Effector memory CD8-positive, alpha-beta T cell (primary cell): ENCODE measurements at regions not wholly inside any gene's neighbourhood (a gene's known extent, or its start where the extent isn't known, plus 50 kb on each side); places are given as distances from the start of the nearest gene placed in this dataset.
"Not testable (repeated sequence)": the region's sequence is repeated elsewhere in the genome, so short reads cannot be mapped to it uniquely, and the experiment has no call there.

ENCODE experiments used
- ATAC-seq: fragments of 150-1000 bp; cut with Tn5 transposase; replicated peaks from 2 replicates; pipeline ENCODE4 v1.10.0; 2021; ENCODE audit warnings: mild to moderate bottlenecking, moderate library complexity
- DNase-seq, 3 experiments: peaks; one replicate each; pipeline ENCODE4 v3.0.0; 2021
- H3K27ac Mint-ChIP-seq, 2 donors: one replicate each; pipeline ENCODE4 v1.8.0; 2022; ENCODE audit warnings: mild to moderate bottlenecking in 2 of 2, mixed read lengths in 2 of 2, moderate library complexity in 2 of 2
- H3K27me3 Mint-ChIP-seq, 2 donors: one replicate each; pipeline ENCODE4 v1.8.0; 2022; ENCODE audit warnings: mixed read lengths in 2 of 2
- H3K36me3 Mint-ChIP-seq: one replicate; pipeline ENCODE4 v1.8.0; 2022; ENCODE audit warnings: mild to moderate bottlenecking, moderate library complexity, mixed read lengths; ENCODE audit not compliant: insufficient read depth
- H3K4me1 Mint-ChIP-seq, 2 donors: one replicate each; pipeline ENCODE4 v1.8.0; 2022; ENCODE audit warnings: low read depth in 2 of 2, mixed read lengths in 2 of 2
- H3K4me3 Mint-ChIP-seq, 2 donors: one replicate each; pipeline ENCODE4 v1.8.0; 2022; ENCODE audit warnings: mild to moderate bottlenecking in 2 of 2, mixed read lengths in 2 of 2, moderate library complexity in 2 of 2
- H3K9me3 Mint-ChIP-seq, 2 donors: one replicate each; pipeline ENCODE4 v1.8.0; 2022; ENCODE audit warnings: mixed read lengths in 2 of 2

DNA sequence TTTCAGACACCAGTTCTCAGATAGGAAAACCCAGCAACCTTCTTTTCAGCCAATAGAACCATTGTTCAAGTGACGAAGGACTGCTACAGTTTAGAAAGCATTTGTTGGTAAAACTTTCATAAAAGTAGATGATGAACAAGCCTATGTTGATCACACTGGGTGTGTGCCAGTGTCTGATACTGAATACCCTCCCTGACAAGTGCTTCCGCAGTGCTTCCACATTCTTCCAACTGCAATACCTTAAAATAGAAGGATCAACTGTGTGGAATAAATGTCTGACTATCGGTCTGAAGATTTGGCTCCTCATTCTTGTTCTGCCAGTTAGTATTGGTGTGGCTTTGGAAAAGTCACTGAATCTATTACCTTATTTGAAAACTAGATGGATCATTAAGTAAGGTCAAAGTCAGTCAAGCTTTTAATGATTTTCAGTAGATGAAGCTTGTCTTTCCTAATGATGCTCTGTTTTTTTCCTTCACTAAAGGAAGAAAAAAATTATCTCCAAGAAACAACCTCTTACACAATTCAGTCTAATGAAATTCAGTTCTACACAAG is 479.4 kb upstream of the CBLB start:
- DNase-seq: no peak
- Mint-ChIP-seq H3K36me3 (no peaks in the 10 kb centered on the region), H3K27ac (no peak overlapping the region), H3K4me3 (no peak overlapping the region), H3K4me1 (peaks cover 11 to 22% of the 10 kb centered on the region in 2 donors), H3K9me3 (no peaks in the 10 kb centered on the region), H3K27me3 (no peaks in the 10 kb centered on the region)
- no peak for ATAC-seq

DNA sequence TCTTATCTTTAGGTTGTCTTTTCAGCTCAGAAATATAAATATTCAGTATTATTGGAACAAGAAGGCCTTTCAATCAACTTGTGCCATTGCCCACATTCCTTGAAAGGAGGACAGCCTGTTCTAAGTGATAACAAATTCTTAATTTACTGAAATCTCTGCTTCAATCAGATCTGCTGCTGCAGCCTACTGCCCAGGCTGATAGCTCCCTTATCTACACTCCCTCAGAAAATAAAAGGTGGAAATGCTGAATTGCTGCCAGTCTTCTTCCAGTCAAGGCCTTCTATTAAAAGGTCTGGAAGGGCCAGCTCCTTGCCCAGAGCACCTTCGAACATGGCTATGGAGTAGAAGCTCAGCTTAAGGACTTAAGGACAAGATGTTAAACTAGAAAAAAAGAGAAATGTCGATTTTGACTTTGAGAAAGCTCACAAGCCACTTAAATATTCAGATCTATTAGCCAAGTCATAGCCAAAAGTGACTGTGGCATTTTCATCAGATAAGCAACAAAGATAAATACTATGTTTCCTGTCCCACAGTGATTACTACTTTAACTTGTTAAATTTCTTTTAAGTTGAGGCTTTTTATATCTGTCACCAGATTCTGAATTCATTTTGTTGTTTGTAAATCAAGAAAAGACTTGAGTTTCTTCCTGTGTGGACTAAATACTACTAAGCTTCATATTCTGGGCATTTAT is 480.5 kb upstream of the CBLB start:
- DNase-seq (no peak), ATAC-seq (peak; percentile 35)
- Mint-ChIP-seq H3K27ac (peak overlapping the region; percentile 62 to 79), H3K36me3 (no peaks in the 10 kb centered on the region), H3K4me3 (no peak overlapping the region), H3K4me1 (peaks cover 11 to 22% of the 10 kb centered on the region in 2 donors), H3K9me3 (no peaks in the 10 kb centered on the region), H3K27me3 (no peaks in the 10 kb centered on the region)

DNA sequence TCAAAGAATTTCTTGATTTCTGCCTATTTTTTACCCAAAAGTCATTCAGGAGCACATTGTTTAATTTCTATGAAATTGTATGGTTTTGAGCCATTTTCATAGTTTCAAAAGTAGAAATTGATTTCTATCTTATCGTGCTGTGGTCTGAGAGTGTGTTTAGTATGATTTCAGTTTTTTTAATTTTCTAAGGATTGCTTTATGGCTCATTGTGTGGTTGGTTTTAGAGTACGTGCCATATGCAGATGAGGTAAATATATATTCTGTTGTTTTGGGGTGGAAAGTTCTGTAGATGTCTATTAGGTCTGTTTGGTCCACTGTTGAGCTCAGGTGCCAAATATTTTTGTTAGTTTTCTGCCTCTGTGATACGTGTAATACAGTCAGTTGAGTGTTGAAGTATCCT is 487.1 kb upstream of the CBLB start:
- Mint-ChIP-seq H3K27ac (peak overlapping the region in 1 of 2 donors; percentile 27), H3K4me1 (peaks cover 0 to 2% of the 10 kb centered on the region in 2 donors), H3K4me3 (no peak overlapping the region), H3K9me3 (no peaks in the 10 kb centered on the region), H3K27me3 (no peaks in the 10 kb centered on the region), H3K36me3 (no peaks in the 10 kb centered on the region)
- DNase-seq (no peak), ATAC-seq (no peak)

DNA sequence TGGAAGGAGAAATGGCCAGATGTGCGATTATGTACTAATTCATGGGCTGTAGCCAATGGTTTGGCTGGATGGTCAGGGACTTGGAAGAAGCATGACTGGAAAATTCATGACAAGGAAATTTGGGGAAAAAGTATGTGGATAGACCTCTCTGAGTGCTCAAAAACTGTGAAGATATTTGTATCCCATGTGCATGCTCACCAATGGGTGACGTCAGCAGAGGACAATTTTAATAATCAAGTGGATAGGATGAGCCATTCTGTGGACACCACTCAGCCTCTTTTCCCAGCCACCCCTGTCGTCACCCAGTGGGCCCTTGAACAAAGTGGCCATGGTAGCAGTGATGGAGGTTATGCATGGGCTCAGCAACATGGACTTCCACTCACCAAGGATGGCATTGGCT is 490.9 kb upstream of the CBLB start:
- Mint-ChIP-seq H3K9me3 (peaks cover 0 to 2% of the 10 kb centered on the region in 2 donors), H3K4me3 (no peak overlapping the region), H3K4me1 (peaks cover 0 to 2% of the 10 kb centered on the region in 2 donors), H3K27ac (no peak overlapping the region), H3K27me3 (no peaks in the 10 kb centered on the region), H3K36me3 (no peaks in the 10 kb centered on the region)
- no peak for DNase-seq
- ATAC-seq: no peak

DNA sequence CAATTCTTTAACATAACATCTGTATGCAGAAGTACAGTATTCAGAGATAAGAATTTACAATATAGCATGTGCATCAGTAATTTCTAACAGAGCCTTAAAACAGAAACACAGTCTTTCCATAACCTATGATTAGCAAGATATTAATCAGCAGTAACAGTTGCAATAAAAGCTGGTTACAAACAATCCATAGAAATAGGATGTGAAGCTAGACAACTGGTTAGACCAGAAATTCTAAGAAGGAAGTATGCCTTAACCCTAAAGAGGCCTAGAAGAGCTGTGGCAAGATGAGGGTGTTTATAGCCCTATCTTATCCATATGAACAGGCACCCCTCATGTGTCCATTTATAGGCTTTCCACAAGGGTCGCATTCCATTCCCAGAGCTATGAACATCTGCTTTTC is 492.1 kb upstream of the CBLB start:
- H3K4me3 Mint-ChIP-seq, DNase-seq, H3K4me1 Mint-ChIP-seq, H3K9me3 Mint-ChIP-seq, H3K36me3 Mint-ChIP-seq, H3K27ac Mint-ChIP-seq, ATAC-seq, H3K27me3 Mint-ChIP-seq: not testable (repeated sequence)

DNA sequence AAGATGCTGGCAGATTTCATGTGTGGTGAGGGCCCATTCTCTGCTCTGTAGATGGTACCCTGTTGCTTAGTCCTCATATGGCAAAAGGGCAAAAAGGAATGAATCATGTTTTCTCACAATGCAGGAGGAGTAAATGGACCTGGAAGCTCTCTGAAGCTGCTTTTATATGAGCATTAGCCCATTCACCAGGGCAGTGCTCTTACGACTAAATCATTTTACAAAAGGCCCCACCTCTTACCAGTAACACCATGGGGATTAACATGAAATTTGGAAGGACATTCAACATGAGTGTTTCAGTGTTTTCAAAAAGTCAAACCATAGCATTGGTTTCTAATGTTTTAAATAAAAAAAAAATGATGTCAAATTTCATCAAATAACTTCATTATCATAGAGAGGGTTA is 495.7 kb upstream of the CBLB start:
- no peak overlapping the region for H3K27ac Mint-ChIP-seq
- DNase-seq: no peak
- H3K4me1 Mint-ChIP-seq: peaks cover 4 to 9% of the 10 kb centered on the region in 2 donors
- no peak for ATAC-seq
- H3K27me3 Mint-ChIP-seq: no peaks in the 10 kb centered on the region
- H3K36me3 Mint-ChIP-seq: no peaks in the 10 kb centered on the region
- peaks cover 0 to 2% of the 10 kb centered on the region in 2 donors for H3K9me3 Mint-ChIP-seq
- no peak overlapping the region for H3K4me3 Mint-ChIP-seq

DNA sequence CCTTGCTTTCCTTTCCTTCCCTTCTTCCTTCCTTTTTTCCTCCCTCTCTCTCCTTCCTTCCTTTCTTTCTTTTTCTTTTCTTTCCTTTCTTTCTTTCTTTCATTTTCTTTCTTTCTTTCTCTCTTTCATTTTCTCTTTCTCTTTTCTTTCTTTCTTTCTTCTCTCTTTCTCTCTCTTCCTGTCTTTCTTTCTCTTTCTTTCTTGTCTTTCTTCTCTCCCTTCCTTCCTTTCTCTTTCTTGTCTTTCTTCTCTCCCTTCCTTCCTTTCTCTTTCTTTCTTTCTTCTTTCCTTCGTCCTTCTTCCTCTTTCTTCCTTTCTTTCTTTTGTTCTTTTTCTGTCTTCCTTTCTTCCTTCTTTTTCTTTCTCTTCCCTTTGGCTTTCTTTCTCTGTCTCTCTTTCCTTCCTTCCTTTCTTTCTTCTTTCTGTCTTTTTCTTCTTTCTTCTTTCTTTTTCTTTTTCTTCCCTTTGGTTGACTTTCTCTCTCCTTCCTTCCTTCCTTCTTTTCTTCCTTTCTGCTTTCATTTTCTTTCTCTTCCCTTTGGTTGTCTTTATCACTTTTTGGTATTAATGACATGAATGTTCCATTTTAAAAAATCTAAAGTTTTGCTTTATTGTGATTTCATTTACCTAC is 496.4 kb upstream of the CBLB start:
- DNase-seq (no peak), ATAC-seq (no peak)
- H3K27me3 Mint-ChIP-seq: no peaks in the 10 kb centered on the region
- peaks cover 0 to 2% of the 10 kb centered on the region in 2 donors for H3K9me3 Mint-ChIP-seq
- peak overlapping the region in 1 of 2 donors; percentile 70 for H3K27ac Mint-ChIP-seq
- H3K36me3 Mint-ChIP-seq: no peaks in the 10 kb centered on the region
- H3K4me3 Mint-ChIP-seq: peak overlapping the region in 1 of 2 donors; percentile 39
- H3K4me1 Mint-ChIP-seq: peaks cover 4 to 9% of the 10 kb centered on the region in 2 donors

DNA sequence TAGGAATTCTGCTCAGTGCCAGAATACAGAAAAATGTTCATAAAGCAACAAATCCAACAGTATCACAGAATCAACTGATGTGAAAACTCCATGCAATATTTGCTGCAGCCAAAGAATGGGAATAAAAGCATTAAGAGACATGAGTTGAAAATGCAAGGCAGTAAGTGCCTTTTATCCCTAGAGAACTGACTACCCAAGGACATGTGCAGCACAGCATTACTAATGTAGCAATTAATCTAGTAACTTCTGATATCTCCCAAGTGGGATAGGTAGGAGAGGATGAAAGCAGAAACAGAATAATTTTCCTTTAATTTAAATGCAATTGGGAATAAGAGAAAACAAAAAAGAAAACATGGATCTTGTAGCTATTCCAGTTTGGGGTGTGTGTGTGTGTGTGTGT is 497.5 kb upstream of the CBLB start:
- H3K4me3 Mint-ChIP-seq: no peak overlapping the region
- H3K36me3 Mint-ChIP-seq: no peaks in the 10 kb centered on the region
- H3K27me3 Mint-ChIP-seq: no peaks in the 10 kb centered on the region
- H3K27ac Mint-ChIP-seq: no peak overlapping the region
- H3K9me3 Mint-ChIP-seq: peaks cover 0 to 2% of the 10 kb centered on the region in 2 donors
- ATAC-seq: no peak
- DNase-seq: no peak
- H3K4me1 Mint-ChIP-seq: peaks cover 4 to 9% of the 10 kb centered on the region in 2 donors

DNA sequence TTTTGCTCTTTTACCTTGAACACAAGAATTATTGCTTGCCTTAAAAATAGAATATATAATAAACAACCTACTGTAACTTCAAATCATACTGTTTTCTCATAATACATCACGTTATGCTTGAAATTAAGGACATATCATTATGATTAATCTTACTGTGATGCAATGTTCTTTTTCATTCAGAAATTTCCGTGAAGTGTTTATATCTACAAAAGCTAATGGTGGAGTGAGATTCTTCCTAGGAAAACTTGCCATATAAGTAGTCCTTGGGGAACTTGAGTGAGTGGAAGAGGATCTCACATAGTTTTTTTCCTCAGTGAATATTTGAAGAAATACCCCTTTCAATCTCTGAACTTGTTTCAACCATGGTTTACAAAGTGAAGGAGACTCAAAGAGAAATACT is 498.7 kb upstream of the CBLB start:
- H3K27ac Mint-ChIP-seq: no peak overlapping the region
- no peaks in the 10 kb centered on the region for H3K9me3 Mint-ChIP-seq
- no peak for DNase-seq
- ATAC-seq: no peak
- H3K4me3 Mint-ChIP-seq: no peak overlapping the region
- H3K27me3 Mint-ChIP-seq: no peaks in the 10 kb centered on the region
- peaks cover 4 to 9% of the 10 kb centered on the region in 2 donors for H3K4me1 Mint-ChIP-seq
- H3K36me3 Mint-ChIP-seq: no peaks in the 10 kb centered on the region

DNA sequence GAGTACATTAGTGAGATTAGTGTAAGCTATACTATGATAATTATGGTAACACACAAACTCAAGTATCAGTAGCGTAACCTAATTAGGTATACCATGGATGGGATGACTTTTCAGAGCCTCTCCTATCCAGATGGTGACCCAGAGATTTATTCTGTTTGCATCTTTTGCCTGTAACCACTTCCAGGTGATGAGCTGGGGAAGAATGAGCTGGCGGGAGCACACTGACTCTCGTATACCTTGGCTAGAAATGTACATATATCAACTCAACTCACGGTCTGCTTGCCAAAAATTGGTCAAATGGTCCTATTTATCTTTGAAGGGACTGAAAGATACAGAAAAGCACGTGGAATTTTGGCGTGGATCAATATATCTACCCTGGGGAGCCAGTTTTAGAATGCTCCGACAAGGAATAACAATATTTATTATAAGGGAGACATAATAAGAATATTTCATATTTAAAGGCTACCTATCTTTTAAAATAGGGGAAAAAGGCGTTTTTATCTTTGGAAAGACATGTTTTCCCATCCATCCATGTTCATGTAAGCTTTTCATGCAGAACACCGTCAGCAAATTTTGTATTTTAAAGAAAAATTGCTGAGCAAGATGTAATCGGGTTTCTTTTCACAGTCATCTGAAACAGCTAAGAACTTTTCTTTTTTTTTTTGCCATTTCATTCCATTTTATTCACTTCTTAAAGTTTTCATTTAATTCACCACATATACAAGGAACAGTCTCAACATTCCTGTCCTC is 502.6 kb upstream of the CBLB start:
- Mint-ChIP-seq H3K36me3 (no peaks in the 10 kb centered on the region), H3K9me3 (no peaks in the 10 kb centered on the region), H3K4me3 (no peak overlapping the region), H3K27me3 (no peaks in the 10 kb centered on the region), H3K27ac (no peak overlapping the region), H3K4me1 (peaks cover 0 to 4% of the 10 kb centered on the region in 2 donors)
- no peak for ATAC-seq
- no peak for DNase-seq

DNA sequence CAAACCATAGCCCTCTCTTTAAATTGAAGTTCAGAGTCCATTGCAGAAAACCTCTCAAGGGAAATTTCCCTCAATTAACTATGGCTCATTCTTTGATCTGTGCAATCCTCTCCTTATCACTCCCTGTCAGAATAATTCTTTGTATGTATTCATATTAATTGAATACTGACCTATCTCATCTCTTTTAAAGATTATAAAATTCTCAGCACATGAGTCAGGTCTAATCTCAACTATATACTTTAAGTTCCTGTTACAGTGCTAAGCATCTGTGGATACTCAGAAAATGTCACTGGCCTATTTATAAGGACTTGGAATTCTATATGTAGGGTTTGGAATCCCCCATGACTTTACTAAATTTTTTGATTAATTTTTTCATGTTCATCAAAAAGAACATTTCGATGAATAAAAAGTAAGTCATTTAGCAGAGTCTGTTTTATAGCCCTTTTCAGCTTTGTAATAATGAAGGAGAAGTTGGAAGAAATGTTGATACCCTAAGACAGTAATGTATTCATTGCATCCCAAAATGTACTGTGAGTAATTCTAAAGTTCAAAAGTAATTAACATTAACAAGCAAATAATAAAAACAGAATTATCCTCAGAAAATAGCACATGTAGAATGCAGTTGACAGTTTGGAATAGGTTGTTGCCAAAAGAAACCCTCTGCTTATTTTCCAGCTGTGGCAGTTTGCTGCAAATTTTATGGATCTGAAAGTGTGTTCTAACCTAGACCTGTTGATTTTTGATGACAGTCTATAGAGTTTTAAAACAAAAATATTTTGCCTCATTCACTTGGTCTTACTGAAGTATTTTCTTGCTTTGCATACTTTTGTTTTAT is 503.4 kb upstream of the CBLB start:
- no peaks in the 10 kb centered on the region for H3K27me3 Mint-ChIP-seq
- ATAC-seq: no peak
- peaks cover 0 to 4% of the 10 kb centered on the region in 2 donors for H3K4me1 Mint-ChIP-seq
- H3K36me3 Mint-ChIP-seq: no peaks in the 10 kb centered on the region
- no peak overlapping the region for H3K27ac Mint-ChIP-seq
- H3K9me3 Mint-ChIP-seq: no peaks in the 10 kb centered on the region
- H3K4me3 Mint-ChIP-seq: no peak overlapping the region
- no peak for DNase-seq

DNA sequence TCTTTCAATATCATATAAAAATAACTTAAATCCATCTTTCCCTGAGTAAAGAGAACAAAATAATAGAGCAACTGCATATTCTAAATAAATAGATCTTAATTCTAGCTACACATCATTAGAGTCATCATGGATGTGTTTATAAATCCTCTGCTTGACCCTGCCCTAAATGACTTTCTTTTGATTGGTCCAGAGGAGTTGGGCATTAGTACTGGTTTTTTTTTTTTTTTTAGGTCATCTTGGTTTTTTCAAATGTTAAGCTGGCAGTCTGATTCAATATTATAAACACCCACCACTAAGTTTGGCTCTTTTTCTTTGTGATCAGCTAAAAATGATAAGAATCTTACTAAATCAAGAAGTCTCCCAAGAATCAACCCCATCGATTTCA is 504.0 kb upstream of the CBLB start:
- Mint-ChIP-seq H3K36me3 (no peaks in the 10 kb centered on the region), H3K27me3 (no peaks in the 10 kb centered on the region), H3K4me1 (peaks cover 1 to 4% of the 10 kb centered on the region in 2 donors), H3K27ac (no peak overlapping the region), H3K4me3 (no peak overlapping the region), H3K9me3 (no peaks in the 10 kb centered on the region)
- ATAC-seq (no peak), DNase-seq (no peak)

DNA sequence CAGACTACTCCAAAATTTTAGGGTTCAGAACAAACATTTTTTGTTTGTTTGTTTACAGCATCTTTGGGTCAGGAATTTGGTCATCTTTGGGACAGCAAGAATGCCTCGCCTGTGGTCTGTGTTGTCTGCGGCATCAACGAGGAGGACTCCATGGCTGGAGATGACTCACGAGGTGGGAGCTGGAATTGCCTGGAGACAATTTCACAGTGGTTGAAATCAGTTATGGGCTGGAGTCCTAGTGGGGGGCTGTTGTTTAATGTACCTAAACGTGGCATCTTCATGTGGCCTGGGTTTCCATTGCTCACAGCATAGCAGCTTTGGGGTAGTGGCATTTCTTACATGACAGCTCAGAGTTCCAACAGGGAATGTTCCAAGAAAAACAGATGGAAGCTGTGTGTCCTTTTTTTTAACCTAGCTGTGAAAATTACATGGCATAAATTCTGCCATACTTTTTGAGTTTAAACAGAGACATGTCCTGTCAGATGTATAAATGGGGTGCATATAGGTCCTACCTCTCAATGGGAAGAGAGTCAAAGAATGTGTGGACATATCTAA is 507.3 kb upstream of the CBLB start:
- Mint-ChIP-seq H3K27me3 (no peaks in the 10 kb centered on the region), H3K36me3 (no peaks in the 10 kb centered on the region), H3K27ac (no peak overlapping the region), H3K4me1 (peaks cover 2 to 4% of the 10 kb centered on the region in 2 donors), H3K4me3 (no peak overlapping the region), H3K9me3 (no peaks in the 10 kb centered on the region)
- DNase-seq: no peak
- ATAC-seq: no peak
